ENCODE measurements at regions not wholly inside any gene's neighbourhood (a gene's known extent, or its start where the extent isn't known, plus 50 kb on each side); places are given as distances from the start of the nearest gene placed in this dataset.
"Not testable (repeated sequence)": the region's sequence is repeated elsewhere in the genome, so short reads cannot be mapped to it uniquely, and the experiment has no call there.

GRCh38 chr17:69646729-69647128 lies 232.2 kb downstream of the MAP2K6 start:
- Histone ChIP-seq H3K4me1 (no peaks in the 10 kb centered on the region), H3K27ac (no peak overlapping the region), H3K36me3 (no peaks in the 10 kb centered on the region), H3K27me3 (no peaks in the 10 kb centered on the region), H3K4me3 (no peak overlapping the region), H3K9me3 (replicated peaks) (no peaks in the 10 kb centered on the region)
- no peak for DNase-seq

DNA sequence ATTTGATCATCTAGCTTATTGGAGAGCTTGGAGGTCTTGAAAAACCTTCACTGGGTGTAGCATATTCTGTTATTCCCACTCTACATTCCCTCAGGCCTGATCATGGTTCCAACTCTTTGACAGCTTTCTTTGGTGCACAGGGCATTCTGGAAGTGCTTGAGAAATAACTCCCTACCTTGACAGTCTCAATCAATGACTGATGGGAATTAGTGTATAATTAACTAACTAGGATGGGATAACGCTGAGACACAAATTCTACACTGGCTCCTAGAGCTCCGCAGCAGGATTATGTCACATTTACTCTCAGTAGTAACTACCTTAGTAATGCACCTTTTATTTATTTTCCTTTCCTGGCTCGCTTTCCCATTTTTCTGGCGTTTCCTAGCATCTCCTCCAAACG lies 236.4 kb downstream of the MAP2K6 start:
- no peaks in the 10 kb centered on the region for H3K36me3 ChIP-seq
- DNase-seq = no peak

GRCh38 chr17:69651921-69652320 lies 237.4 kb downstream of the MAP2K6 start:
- Histone ChIP-seq H3K4me3 (no peak overlapping the region), H3K9me3 (replicated peaks) (no peaks in the 10 kb centered on the region; the same call in 1 of the 2 replicates), H3K4me1 (peaks cover 15% of the 10 kb centered on the region), H3K27ac (no peak overlapping the region), H3K27me3 (no peaks in the 10 kb centered on the region), H3K36me3 (no peaks in the 10 kb centered on the region)
- DNase-seq = peak in 1 of 2 experiments; percentile 12

More for the DNA sequence above, 236.4 kb downstream of the MAP2K6 start:
- Histone ChIP-seq H3K4me1 (peaks cover 10% of the 10 kb centered on the region), H3K4me3 (no peak overlapping the region), H3K27ac (no peak overlapping the region), H3K9me3 (replicated peaks) (no peaks in the 10 kb centered on the region), H3K27me3 (no peaks in the 10 kb centered on the region)

DNA sequence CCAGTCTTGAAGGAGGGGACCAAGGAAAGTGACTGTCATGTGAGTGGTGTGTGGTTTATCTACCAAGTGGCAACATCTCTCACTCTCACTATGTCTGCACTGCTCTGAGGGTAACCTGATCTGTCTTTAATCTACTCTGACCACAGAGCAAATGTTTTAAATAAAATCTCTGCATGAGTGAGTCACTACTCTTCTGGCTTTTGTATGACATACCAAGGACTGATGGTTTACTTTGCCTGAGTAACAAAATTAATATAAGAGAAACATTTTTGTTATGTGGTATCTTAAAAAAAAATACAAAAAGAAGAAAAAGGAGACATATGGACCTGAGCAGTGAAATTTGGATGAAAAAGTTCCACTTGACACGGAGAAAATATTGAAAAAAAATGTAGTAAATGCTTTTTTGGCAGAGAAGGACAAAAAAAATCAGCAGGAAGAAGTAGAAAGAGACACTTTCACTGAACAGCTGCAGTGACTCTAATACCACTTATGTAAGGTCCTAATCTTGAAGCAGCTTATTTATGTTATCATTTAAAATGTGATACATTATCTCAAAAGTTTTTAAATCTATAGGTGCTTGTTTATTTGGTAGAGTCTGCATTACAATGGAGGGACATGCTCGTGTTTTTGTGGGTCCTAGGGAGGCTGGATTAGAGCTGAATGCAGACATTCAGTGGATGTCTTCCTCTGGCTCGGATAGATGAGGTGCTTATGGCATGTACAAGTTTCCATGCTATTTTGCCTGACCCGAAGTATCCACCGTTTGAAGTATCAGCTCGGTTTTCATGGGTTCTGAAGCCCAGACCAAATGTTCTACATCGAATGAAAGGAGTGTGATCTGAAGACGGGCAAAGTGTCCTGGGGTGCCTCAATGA lies 240.7 kb downstream of the MAP2K6 start:
- no peak overlapping the region for H3K4me3 ChIP-seq
- no peaks in the 10 kb centered on the region; the same call in 1 of the 2 replicates for H3K9me3 ChIP-seq (replicated peaks)
- H3K36me3 ChIP-seq = no peaks in the 10 kb centered on the region
- H3K27ac ChIP-seq = peak overlapping the region; percentile 41
- H3K4me1 ChIP-seq = peaks cover 15% of the 10 kb centered on the region
- DNase-seq = peak; percentile 28 to 76
- no peaks in the 10 kb centered on the region for H3K27me3 ChIP-seq

GRCh38 chr17:69655902-69656301 lies 241.4 kb downstream of the MAP2K6 start:
- Histone ChIP-seq H3K27ac (no peak overlapping the region; the same call in 1 of the 2 replicates), H3K9me3 (replicated peaks) (no peaks in the 10 kb centered on the region; the same call in 1 of the 2 replicates), H3K27me3 (no peaks in the 10 kb centered on the region), H3K4me1 (peaks cover 15% of the 10 kb centered on the region), H3K36me3 (no peaks in the 10 kb centered on the region), H3K4me3 (no peak overlapping the region)
- no peak for DNase-seq

- H3K4me1 ChIP-seq = no peaks in the 10 kb centered on the region
- H3K36me3 ChIP-seq = no peaks in the 10 kb centered on the region
- DNase-seq = peak in 1 of 2 experiments; percentile 8
- no peak overlapping the region for H3K27ac ChIP-seq
- no peaks in the 10 kb centered on the region; the same call in 1 of the 2 replicates for H3K27me3 ChIP-seq
- no peaks in the 10 kb centered on the region for H3K9me3 ChIP-seq (replicated peaks)
- no peak overlapping the region for H3K4me3 ChIP-seq
Observed at GRCh38 chr17:69669441-69670178, 255.1 kb downstream of the MAP2K6 start.

- no peak overlapping the region for H3K4me3 ChIP-seq
- DNase-seq = no peak
- H3K27me3 ChIP-seq = no peaks in the 10 kb centered on the region; the same call in 1 of the 2 replicates
- no peaks in the 10 kb centered on the region for H3K36me3 ChIP-seq
- H3K9me3 ChIP-seq (replicated peaks) = no peaks in the 10 kb centered on the region
- H3K4me1 ChIP-seq = no peaks in the 10 kb centered on the region
- no peak overlapping the region for H3K27ac ChIP-seq
Observed at GRCh38 chr17:69672924-69673323, 258.4 kb downstream of the MAP2K6 start.

GRCh38 chr17:69677130-69677529 lies 262.6 kb downstream of the MAP2K6 start:
- DNase-seq = no peak
- peaks cover 4% of the 10 kb centered on the region; the same call in 1 of the 2 replicates for H3K9me3 ChIP-seq (replicated peaks)
- H3K4me1 ChIP-seq = no peaks in the 10 kb centered on the region
- no peaks in the 10 kb centered on the region for H3K27me3 ChIP-seq
- no peak overlapping the region for H3K27ac ChIP-seq
- H3K36me3 ChIP-seq = no peaks in the 10 kb centered on the region
- no peak overlapping the region for H3K4me3 ChIP-seq

DNA sequence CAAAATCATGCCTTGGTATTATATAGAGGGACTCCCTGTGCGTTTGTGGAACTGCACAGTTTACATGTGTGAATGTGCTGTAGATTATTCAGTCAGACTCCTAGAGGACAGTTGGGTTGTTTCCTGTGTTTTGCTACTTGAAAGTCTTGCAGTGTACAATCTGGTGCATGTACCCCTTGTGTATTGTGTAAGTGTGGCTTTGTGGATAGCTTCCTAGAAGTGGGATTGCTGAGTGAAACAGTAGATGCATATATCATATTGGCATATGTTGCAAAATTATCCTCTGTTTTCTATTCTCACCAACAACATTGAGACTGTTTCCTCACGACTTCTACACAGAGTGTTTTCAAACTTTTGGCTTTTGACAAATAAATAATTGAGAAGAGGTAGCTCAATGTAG lies 263.7 kb downstream of the MAP2K6 start:
- Histone ChIP-seq H3K36me3 (no peaks in the 10 kb centered on the region), H3K27me3 (no peaks in the 10 kb centered on the region), H3K4me3 (no peak overlapping the region), H3K4me1 (no peaks in the 10 kb centered on the region), H3K27ac (no peak overlapping the region), H3K9me3 (replicated peaks) (peaks cover 4% of the 10 kb centered on the region; the same call in 1 of the 2 replicates)
- no peak for DNase-seq

DNA sequence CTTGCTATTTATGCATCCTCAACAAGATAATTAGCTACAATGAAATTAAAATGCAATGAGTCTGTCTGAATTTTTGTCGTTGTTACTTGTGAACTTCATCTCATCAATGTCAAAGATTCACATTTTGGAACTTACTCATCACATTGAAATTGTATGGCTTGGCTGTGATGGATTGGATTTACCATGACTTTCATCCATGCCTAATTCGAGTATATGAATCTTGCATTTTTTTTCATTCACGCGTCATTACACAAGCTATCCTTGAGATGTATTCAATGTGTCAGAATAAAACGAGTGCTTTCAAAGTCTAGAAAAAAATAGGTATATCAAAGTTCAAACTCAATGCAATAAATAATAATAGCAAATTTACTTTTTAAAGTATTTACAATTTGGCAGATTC lies 265.3 kb downstream of the MAP2K6 start:
- peaks cover 4% of the 10 kb centered on the region; the same call in 1 of the 2 replicates for H3K9me3 ChIP-seq (replicated peaks)
- H3K4me3 ChIP-seq = no peak overlapping the region
- H3K36me3 ChIP-seq = no peaks in the 10 kb centered on the region
- H3K27ac ChIP-seq = no peak overlapping the region
- no peaks in the 10 kb centered on the region for H3K4me1 ChIP-seq
- DNase-seq = no peak
- H3K27me3 ChIP-seq = no peaks in the 10 kb centered on the region

DNA sequence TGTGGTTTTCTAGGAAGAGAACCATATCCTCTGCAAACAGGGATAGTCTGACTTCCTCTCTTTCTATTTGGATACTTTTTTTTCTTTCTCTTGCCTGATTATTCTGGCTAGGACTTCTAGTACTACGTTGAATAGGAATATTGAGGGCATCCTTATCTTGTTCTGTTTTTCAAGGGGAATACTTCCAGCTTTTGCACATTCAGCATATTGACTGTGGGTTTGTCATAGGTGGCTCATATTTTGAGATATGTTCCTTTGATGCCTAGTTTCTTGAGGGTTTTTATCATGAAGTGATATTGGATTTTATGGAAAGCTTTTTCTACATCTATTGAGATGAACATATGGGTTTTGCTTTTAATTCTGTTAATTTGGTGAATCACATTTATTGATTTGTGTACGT lies 269.8 kb downstream of the MAP2K6 start:
- Histone ChIP-seq H3K4me3 (no peak overlapping the region), H3K27ac (no peak overlapping the region), H3K4me1 (no peaks in the 10 kb centered on the region), H3K36me3 (no peaks in the 10 kb centered on the region), H3K27me3 (no peaks in the 10 kb centered on the region), H3K9me3 (replicated peaks) (peaks cover 4% of the 10 kb centered on the region; the same call in 1 of the 2 replicates)
- no peak for DNase-seq

- DNase-seq; H3K4me1 ChIP-seq; H3K9me3 ChIP-seq (replicated peaks); H3K27ac ChIP-seq; H3K27me3 ChIP-seq; H3K36me3 ChIP-seq; H3K4me3 ChIP-seq: not testable (repeated sequence)
Observed at GRCh38 chr17:69685150-69685549, 270.7 kb downstream of the MAP2K6 start.

GRCh38 chr17:69690531-69690930 lies 276.0 kb downstream of the MAP2K6 start:
- Histone ChIP-seq H3K27ac (no peak overlapping the region), H3K4me3 (no peak overlapping the region), H3K27me3 (no peaks in the 10 kb centered on the region), H3K4me1 (no peaks in the 10 kb centered on the region), H3K36me3 (no peaks in the 10 kb centered on the region), H3K9me3 (replicated peaks) (no peaks in the 10 kb centered on the region)
- no peak for DNase-seq

DNA sequence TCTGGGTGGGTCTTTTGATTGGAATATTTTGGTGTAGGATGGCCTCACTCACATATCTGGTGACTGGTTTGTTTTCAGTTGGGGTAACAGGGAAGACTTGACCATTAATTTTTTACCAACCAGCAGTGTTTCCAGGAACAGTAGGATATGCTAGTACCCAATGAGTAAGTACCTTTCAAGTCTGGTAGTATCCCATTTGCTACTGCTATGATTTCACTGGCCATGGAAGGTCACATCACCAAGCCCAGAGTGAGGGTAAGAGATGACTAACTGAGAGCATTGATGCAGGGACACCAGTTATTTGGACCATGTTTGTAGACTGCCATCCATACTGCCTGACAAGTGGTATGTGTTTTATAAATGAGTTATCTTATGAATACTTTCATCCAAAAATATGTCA lies 277.7 kb downstream of the MAP2K6 start:
- H3K4me3 ChIP-seq = no peak overlapping the region
- no peak for DNase-seq
- H3K36me3 ChIP-seq = no peaks in the 10 kb centered on the region
- H3K27me3 ChIP-seq = no peaks in the 10 kb centered on the region
- no peak overlapping the region for H3K27ac ChIP-seq
- H3K4me1 ChIP-seq = no peaks in the 10 kb centered on the region
- H3K9me3 ChIP-seq (replicated peaks) = no peaks in the 10 kb centered on the region

DNA sequence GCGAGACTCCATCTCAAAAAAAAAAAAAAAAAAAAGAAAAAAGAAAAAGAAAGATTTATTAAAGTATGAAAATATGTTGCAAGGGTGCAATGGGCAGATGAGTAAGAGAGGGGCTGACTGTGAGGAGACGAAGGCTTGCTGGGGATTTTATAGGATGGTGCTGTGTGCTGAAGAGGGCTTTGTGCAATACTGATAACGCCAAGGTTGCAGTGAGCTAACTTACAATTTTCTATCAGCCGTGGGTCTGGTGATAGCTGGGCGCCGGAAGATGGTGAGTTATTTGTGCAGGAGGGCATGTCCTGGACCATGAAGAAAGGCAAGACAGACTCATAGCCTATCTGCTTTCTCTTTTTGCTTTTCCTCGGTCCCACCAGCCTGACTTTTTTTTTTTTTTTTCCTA lies 281.1 kb downstream of the MAP2K6 start:
- DNase-seq = no peak
- no peak overlapping the region for H3K27ac ChIP-seq

More for the DNA sequence above, 281.1 kb downstream of the MAP2K6 start:
- Histone ChIP-seq H3K9me3 (replicated peaks) (no peaks in the 10 kb centered on the region), H3K36me3 (no peaks in the 10 kb centered on the region), H3K4me3 (no peak overlapping the region), H3K27me3 (no peaks in the 10 kb centered on the region), H3K4me1 (no peaks in the 10 kb centered on the region)

Measured in SJCRH30 (cell line).